Keratinocyte (primary cell): ENCODE measurements at regions not wholly inside any gene's neighbourhood (a gene's known extent, or its start where the extent isn't known, plus 50 kb on each side); places are given as distances from the start of the nearest gene placed in this dataset.

Experiments
- DNase-seq: peaks from one replicate; pipeline ENCODE4 v3.0.0-alpha.2; 2011; ENCODE audit warnings: low read depth, missing footprints, low spot score
- FAIRE-seq: peaks from 2 replicates; lab custom pipeline; 2011; peaks lifted over from hg19 to GRCh38; lab: Jason Lieb, UNC
- H2AFZ ChIP-seq: 2 replicates; pipeline ENCODE4 v1.6.0; 2012; ENCODE audit warnings: low read length, control low read depth, inconsistent platforms; ENCODE audit not compliant: control insufficient read depth
- H3K27ac ChIP-seq: 2 replicates; pipeline ENCODE4 v1.5.1; 2011; ENCODE audit warnings: low read length; ENCODE audit not compliant: control insufficient read depth, insufficient read depth
- H3K27me3 ChIP-seq: 3 replicates; pipeline ENCODE4 v1.6.0; 2011; ENCODE audit warnings: low read length; ENCODE audit not compliant: control insufficient read depth, insufficient read depth; ENCODE audit errors: extremely low read depth
- H3K36me3 ChIP-seq, 2 experiments: 2 replicates in 1 of 2; 3 replicates in 1 of 2; pipeline ENCODE4 v1.5.1; 2011; ENCODE audit warnings: low read length in 2 of 2, mild to moderate bottlenecking in 1 of 2; ENCODE audit not compliant: control insufficient read depth in 2 of 2, insufficient read depth in 2 of 2; ENCODE audit errors: extremely low read depth in 1 of 2
- H3K4me1 ChIP-seq: 3 replicates; pipeline ENCODE4 v1.5.1; 2011; ENCODE audit warnings: low read length; ENCODE audit not compliant: control insufficient read depth, insufficient read depth; ENCODE audit errors: extremely low read depth
- H3K4me2 ChIP-seq: 3 replicates; pipeline ENCODE4 v1.6.0; 2011; ENCODE audit warnings: low read depth, low read length; ENCODE audit not compliant: control insufficient read depth, insufficient read depth; ENCODE audit errors: extremely low read depth
- H3K4me3 ChIP-seq, 3 experiments: fragments of 200-600 bp in 1 of 3; sonication (generic) in 1 of 3; 2 replicates in 2 of 3; 3 replicates in 1 of 3; pipeline ENCODE4 v1.5.1; 2011 to 2016; ENCODE audit warnings: low read length in 3 of 3, mild to moderate bottlenecking in 3 of 3, control low read depth in 2 of 3, inconsistent platforms in 1 of 3, low read depth in 1 of 3, mixed read lengths in 1 of 3, mixed run types in 1 of 3, moderate library complexity in 1 of 3; ENCODE audit not compliant: control insufficient read depth in 2 of 3, insufficient read depth in 2 of 3; ENCODE audit errors: extremely low read depth in 1 of 3
- H3K79me2 ChIP-seq: 2 replicates; pipeline ENCODE4 v1.6.0; 2012; ENCODE audit warnings: low read length; ENCODE audit not compliant: control insufficient read depth, insufficient read depth
- H3K9ac ChIP-seq: 3 replicates; pipeline ENCODE4 v1.6.0; 2011; ENCODE audit warnings: low read length; ENCODE audit not compliant: control insufficient read depth, insufficient read depth; ENCODE audit errors: extremely low read depth
- H3K9me1 ChIP-seq: 3 replicates; pipeline ENCODE4 v1.6.0; 2011; ENCODE audit warnings: low read length; ENCODE audit not compliant: control insufficient read depth, insufficient read depth; ENCODE audit errors: extremely low read depth
- H3K9me3 ChIP-seq: 2 replicates; pipeline ENCODE4 v1.5.1; 2012; ENCODE audit warnings: low read depth, low read length; ENCODE audit not compliant: control insufficient read depth
- H4K20me1 ChIP-seq: 3 replicates; pipeline ENCODE4 v1.6.0; 2011; ENCODE audit warnings: low read length; ENCODE audit not compliant: control insufficient read depth, insufficient read depth; ENCODE audit errors: extremely low read depth
- CTCF ChIP-seq, 3 experiments: IDR thresholded peaks in 1 of 3; conservative IDR thresholded peaks in 1 of 3; optimal IDR thresholded peaks in 1 of 3; 2 replicates in 2 of 3; 3 replicates in 1 of 3; pipeline versions ENCODE3 to v1.5.1; 2011; ENCODE audit warnings: low read length in 3 of 3, mild to moderate bottlenecking in 3 of 3, moderate library complexity in 2 of 3, control low read depth in 1 of 3, inconsistent platforms in 1 of 3; ENCODE audit not compliant: insufficient read depth in 2 of 3; ENCODE audit errors: extremely low read depth in 1 of 3
- EZH2 ChIP-seq: IDR thresholded peaks from one replicate; pipeline ENCODE4 v1.6.1; 2012; ENCODE audit warnings: inconsistent platforms, mild to moderate bottlenecking, low read length, moderate library complexity
- dilution Hi-C: fragments of 300-500 bp; cut with MboI; formaldehyde crosslinking; loops from one replicate; pipeline ENCODE4 v1.7.0; 2020; ENCODE audit warnings: low sequenced_read_pairs; ENCODE audit not compliant: extremely low pct_ligation_motif_present

DNA sequence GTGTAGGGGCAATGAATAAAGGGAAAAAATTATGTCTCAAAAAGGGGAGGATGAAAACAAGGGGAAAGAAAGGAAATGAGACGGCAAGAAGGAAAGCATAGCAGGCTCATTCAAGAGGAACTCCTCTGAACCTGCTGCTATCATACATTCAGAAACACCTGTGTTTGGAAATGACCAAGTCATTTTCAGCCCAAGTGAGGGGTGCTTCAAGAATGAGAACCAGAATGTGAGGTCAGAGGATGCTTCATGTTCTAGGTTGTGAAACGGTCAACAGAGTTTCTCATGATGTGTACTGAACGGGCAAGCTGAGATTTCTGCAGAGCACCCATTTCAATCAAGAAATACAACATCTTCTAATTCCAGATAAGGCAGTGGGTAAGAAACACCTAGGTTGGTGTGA is 1367.2 kb upstream of the CELF4 start:
- no peak overlapping the region for H3K27ac ChIP-seq
- H4K20me1 ChIP-seq, result no peaks in the 10 kb centered on the region
- FAIRE-seq (no peak), DNase-seq (no peak)
- no peaks in the 10 kb centered on the region for H3K36me3 ChIP-seq
- no peak overlapping the region for H3K4me3 ChIP-seq
- dilution Hi-C loops, result no loop called here
- H3K9ac ChIP-seq, result no peak overlapping the region
- TF ChIP-seq CTCF (optimal IDR thresholded peaks at IDR 0.05 in 1 of 3, IDR thresholded peaks at IDR 0.05 in 1 of 3, conservative IDR thresholded peaks at IDR 0.05 in 1 of 3; ENCODE audit: extremely low read depth in 1 of 3, insufficient read depth in 2 of 3, low read length in 3 of 3), result no peak
- no peak for TF ChIP-seq EZH2
- H2AFZ ChIP-seq, result no peak overlapping the region
- no peaks in the 10 kb centered on the region for H3K9me3 ChIP-seq
- H3K4me2 ChIP-seq, result no peak overlapping the region
- no peaks in the 10 kb centered on the region for H3K27me3 ChIP-seq
- H3K4me1 ChIP-seq, result no peaks in the 10 kb centered on the region
- no peaks in the 10 kb centered on the region for H3K9me1 ChIP-seq
- no peaks in the 10 kb centered on the region for H3K79me2 ChIP-seq

DNA sequence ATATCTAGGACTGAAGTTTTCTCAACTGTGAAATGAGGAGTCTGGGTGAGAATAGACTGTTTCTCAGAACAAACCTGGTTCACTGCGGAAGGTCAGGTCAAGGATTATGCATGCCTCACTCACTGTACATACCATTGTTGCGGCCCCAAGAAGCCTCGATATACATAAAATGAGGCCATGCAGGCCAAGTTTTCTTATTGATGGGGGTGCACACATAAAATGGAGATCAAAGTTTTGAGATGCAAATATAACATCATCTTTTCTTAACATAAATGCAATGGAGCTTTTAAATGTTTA is 1366.1 kb upstream of the CELF4 start:
- dilution Hi-C loops, result no loop called here

More for the DNA sequence above, 1366.1 kb upstream of the CELF4 start:
- H3K4me2 ChIP-seq, result no peak overlapping the region
- H4K20me1 ChIP-seq, result no peaks in the 10 kb centered on the region
- FAIRE-seq, result no peak
- no peaks in the 10 kb centered on the region for H3K9me1 ChIP-seq
- no peak overlapping the region for H2AFZ ChIP-seq
- no peaks in the 10 kb centered on the region for H3K9me3 ChIP-seq
- DNase-seq, result no peak
- H3K36me3 ChIP-seq, result no peaks in the 10 kb centered on the region
- no peak for TF ChIP-seq EZH2
- TF ChIP-seq CTCF (optimal IDR thresholded peaks at IDR 0.05 in 1 of 3, IDR thresholded peaks at IDR 0.05 in 1 of 3, conservative IDR thresholded peaks at IDR 0.05 in 1 of 3; ENCODE audit: extremely low read depth in 1 of 3, insufficient read depth in 2 of 3, low read length in 3 of 3), result no peak
- H3K27me3 ChIP-seq, result no peaks in the 10 kb centered on the region
- no peaks in the 10 kb centered on the region for H3K4me1 ChIP-seq
- H3K4me3 ChIP-seq, result no peak overlapping the region
- no peaks in the 10 kb centered on the region for H3K79me2 ChIP-seq
- H3K9ac ChIP-seq, result no peak overlapping the region
- no peak overlapping the region for H3K27ac ChIP-seq
